HG02943 (cell line): ENCODE measurements at regions not wholly inside any gene's neighbourhood (a gene's known extent, or its start where the extent isn't known, plus 50 kb on each side); places are given as distances from the start of the nearest gene placed in this dataset.
"Not testable (repeated sequence)": the region's sequence is repeated elsewhere in the genome, so short reads cannot be mapped to it uniquely, and the experiment has no call there.

Experiments used
- ATAC-seq: cut with Tn5 transposase; IDR thresholded peaks from one replicate; pipeline ENCODE4 v1.9.1; 2021; ENCODE audit warnings: mild to moderate bottlenecking, low read depth, moderate library complexity; ENCODE audit not compliant: unreplicated experiment

DNA sequence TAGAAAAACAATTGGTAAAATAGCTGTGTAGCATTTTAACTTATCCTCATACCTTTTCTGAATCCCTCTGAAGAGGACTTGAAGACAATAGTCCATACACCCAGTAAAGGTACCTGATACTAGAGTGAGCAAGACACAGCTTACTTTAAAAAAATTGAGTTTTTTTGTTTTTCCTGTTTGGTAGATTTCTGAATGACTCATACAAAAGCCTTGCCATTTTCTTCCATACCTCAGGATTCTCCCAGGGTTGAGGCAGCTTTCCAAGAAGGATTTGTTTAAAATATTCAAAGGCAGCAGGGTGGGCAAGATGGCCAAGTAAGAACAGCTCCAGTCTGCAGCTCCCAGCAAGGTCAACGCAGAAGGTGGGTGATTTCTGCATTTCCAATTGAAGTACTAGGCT, 551.0 kb upstream of the LRATD1 start:
- no peak for ATAC-seq

DNA sequence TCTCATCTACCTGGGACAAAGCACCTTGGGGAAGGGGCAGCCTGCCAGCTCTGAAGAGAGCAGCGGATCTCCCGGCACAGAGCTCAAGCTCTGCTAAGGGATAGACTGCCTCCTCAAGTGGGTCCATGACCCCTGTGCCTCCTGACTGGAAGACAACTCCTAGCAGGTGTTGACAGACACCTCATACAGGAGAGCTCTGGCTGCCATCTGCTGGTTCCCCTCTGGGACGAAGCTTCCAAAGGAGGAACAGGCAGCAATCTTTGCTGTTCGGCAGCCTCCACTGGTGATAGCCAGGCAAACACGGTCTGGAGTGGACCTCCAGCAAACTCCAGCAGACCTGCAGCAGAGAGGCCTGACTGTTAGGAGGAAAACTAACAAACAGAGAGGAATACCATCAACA, 549.9 kb upstream of the LRATD1 start:
- ATAC-seq = no peak

DNA sequence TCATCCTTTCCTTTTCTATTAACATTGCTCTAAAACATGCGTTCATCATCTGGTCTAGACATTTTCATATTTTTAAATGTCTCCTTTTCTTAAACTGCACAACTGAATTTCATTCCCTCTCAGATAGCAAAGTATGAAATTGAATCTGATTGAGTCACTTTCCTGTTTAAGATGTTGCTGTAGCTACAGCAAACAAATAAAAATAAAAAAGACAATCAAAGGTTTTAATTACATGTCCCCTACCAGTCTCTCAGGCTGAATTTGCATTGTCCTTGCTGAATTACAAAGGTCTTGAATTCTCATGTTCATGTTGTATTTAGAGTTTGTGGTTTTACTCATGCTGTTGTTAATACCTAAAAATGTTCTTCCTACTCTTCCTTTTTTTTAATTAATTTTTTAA, 537.9 kb upstream of the LRATD1 start:
- no peak for ATAC-seq

DNA sequence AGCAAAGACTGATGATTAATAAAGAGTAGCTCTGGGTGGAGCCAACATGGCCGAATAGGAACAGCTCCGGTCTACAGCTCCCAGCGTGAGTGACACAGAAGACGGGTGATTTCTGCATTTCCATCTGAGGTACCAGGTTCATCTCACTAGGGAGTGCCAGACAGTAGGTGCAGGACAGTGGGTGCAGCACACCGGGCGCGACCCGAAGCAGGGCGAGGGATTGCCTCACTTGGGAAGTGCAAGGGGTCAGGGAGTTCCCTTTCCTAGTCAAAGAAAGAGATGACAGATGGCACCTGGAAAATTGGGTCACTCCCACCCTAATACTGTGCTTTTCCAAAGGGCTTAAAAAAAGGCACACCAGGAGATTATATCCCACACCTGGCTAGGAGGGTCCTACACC, 533.4 kb upstream of the LRATD1 start:
- not testable (repeated sequence) for ATAC-seq

DNA sequence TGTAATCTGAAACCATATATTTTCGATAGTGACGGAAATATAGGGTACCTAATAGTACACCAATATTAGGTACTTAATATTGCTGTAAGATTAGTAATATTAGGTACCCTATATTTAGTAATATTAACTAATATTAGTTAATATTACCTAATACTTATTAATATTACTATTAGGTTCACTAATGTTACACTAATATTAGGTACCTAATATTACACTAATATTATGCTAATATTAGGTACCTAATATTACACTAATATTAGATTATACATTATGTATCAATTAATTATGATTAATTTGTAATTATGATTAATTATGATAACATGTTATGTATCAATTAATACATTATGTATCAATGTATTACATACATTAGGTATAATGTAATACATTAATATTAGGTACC, 518.2 kb upstream of the LRATD1 start:
- ATAC-seq = no peak

DNA sequence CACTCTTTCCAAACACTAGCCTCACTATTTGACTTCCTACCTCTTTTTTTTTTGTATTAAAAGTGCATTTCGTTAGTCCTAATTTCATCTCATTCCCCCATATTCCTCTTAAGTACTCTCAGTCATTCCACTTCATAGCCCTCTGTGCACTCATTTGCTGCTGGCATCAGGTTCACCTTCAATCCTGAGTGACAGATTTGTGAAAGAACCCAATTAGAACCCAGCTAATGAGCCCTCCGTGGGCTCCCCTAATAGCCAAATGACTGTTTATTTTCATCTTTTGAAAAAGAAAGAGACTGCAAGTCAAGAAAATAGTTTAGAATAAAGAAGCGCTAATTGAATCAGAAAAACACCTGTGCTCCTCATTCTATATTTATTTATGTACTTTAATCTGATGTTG, 512.1 kb upstream of the LRATD1 start:
- ATAC-seq = no peak

DNA sequence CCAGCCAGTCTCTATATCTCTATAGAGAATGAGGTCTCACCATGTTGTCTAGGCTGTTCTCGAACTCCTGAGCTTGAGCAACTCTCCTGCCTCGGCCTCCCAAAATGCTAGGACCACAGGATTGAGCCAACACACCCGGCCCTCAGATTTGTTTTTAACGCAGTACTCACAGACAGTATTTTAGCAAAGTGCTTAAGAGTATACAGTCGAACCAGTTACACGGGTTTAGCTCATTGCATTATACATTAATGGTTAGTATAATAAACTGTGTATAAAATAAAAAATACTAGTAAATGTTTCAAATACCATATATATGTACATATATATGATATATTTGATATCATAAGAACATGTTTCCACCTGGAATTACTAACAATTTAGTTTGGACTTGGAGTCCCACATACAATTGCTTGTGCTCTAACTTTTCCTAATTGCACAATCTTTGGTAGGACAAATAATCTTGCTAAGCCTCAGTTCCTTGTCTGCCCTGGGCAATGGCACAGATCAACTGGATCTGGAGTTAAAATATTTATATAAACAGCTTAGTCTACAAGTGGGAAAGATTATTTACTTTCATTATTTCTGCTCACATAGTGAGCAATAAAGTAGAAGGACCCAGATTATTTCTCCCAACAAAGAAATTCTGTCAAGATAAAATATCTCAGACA, 508.9 kb upstream of the LRATD1 start:
- ATAC-seq = no peak

DNA sequence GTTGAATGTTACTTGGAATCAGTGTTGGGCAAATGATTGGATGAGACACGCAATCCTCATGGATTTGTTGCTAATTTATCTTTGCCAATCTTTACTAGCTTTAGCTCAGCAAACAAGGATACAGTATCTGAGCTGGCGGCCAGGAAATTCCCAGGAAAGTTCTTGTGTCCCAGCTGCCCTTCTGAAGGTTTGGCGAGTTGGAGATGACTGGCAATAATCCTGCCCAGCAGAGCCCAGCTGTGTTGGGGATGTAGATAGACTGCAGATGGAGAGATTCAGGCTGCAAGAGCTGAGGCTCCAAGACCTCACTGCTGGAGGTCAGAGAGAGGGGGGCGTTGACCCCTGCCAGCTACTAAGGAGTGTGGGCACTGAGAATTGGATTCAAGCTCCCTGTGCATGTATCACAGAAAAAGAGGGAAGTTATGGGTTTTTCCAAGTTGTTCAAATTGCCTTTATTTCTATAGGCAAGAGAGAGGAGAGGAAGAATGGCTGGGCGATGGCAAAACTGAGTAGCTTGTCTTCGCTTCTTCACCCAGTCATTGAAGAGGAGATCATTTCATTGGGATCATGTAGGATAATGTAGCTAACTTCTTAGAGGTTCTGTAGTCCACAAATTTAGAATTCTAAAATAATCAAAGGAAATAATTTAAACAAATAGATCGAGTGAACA, 506.8 kb upstream of the LRATD1 start:
- ATAC-seq = no peak

DNA sequence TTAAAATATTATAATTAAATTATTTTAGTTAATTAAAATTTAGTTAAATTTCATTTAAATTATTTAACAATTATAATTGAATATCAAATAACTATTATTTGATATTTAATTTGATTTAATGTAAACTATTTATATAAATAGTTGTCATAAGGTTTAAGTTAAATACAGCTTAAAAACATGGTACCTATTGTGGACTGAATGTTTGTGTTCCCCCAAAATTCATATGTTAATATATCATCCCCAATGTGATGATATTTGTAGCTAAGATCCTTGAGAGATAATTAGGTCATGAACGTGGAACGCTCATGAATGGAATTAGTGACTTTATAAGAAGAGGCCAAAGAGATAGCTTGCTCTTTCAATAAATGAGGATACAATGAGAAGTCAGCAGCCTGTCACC, 505.7 kb upstream of the LRATD1 start:
- ATAC-seq = no peak

DNA sequence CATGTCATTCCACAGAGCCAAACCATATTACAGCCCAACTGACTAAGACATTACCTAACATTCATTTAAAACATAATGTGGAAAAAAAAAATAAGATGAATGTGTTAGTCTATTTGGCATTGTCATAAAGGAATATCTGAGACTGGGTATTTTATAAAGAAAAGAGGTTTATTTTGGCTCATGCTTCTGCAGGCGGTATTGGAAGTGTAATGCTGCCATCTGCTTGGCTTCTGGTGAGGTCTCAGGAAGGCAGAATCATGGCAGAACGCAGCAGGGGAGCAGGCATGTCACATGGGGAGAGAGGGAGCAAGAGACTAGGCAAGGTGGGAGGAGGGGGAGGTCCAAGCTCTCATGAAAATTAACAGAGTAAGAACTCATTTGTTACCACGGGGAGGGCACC, 504.8 kb upstream of the LRATD1 start:
- no peak for ATAC-seq

DNA sequence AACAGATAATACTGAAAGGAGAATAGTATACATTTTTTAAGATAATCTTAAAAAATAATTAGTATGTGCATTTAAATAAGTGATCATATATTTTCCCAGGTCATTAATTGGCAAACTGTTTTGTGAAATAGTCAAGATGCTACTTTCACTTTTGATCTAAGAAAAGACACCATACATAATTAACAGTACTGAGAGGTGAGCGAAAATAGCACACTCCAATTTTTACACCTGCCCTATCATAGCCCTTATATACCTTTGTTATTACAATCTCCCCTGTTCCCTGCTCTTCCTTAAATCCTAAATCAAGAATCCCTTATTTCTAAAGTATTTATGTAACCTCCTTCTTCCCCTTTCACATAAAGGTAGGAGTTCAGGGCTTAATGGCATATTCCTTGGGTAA, 500.1 kb upstream of the LRATD1 start:
- no peak for ATAC-seq

DNA sequence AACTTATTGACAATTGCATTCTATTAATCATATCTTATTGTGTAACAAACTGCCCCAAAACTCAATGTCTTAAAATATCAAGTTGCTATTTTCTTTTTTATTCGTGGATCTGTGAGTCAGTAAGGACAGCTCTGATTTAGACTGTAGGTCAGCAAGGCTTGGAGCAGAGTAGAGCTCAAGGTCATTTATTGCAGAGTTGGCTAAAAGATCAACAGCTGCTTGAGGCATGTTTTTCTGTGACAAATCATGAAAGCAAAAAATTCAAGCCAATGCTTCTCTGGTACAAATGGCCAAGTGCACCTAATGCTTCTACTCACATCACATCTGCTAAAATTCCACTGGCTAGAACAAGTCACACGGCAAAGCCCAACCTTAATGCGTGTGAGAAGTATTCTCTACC, 497.7 kb upstream of the LRATD1 start:
- no peak for ATAC-seq

DNA sequence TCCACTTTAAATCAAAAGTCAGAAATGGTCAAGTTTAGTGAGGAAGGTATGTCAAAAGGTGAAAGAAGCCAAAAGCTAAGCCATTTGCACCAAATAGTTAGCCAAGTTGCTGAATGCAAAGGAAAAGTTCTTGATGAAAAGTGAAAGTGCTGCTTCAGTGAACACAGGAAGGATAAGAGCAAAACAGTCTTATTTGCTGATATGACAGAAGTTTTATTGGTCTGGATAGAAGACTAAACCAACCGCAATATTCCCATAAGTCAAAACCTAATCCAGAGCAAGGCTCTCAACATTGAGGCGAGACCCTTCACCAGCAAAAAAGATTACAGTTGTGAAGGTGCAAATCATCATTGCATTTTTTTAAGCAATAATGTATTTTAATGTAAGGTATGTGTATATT, 496.5 kb upstream of the LRATD1 start:
- ATAC-seq = no peak

DNA sequence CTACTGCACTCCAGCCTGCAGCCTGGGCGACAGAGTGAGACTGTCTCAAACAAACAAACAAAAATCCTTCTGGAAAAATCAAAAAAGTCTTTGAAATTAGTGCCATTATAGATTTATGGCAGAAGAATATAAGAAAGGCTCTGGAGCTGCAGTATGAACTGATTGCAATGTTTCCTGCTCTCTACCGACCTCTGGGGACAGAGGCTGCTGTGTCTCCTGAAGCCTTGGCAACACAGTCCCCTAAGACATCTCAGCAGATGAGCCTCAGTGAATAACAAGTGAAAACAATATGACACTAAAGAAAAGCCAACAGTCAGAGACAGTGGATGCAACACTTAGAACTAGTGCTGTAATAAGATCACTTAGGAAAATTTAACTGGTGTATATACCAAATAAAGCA, 494.9 kb upstream of the LRATD1 start:
- no peak for ATAC-seq

DNA sequence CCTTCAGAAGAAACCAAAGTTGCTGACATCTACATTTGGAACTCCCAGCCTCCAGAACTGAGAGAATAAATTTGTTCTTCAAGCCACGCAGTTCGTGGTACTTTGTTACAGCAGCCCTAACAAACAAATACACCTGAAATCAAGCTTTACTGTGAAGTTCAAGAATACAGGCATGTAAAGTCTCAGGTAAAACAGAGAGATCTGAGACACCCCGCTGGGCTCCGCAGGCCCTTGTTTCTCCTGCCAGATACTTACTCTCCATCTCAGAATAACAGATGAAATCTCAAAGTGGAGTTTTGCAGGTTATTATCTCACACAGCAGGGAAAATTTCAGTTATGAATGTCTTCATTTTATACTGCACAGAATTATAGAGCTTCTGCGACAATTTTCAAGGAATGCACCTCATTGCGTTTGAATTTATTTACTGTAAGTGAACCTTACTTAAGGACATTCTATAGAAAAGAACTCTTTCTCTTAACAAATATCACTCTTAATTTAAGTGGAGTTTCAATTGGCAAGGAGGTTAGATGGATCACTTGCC, 492.4 kb upstream of the LRATD1 start:
- no peak for ATAC-seq

DNA sequence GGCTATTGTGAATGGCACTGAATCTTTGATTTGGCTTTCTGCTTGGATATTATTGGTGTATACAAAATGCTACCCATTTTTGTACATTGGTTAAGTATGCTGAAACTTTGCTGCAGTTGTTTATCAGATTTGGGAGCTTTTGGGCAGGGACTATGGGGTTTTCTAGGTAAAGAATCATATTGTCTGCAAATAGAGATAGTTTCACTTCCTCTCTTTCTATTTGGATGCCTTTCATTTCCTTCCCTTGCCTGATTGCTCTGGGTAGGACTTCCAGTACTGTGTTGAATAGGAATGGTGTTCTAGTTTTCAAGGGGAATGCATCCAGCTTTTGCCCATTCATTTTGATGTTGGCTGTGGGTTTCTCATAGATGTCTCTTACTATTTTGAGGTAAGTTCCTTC, 489.1 kb upstream of the LRATD1 start:
- no peak for ATAC-seq

DNA sequence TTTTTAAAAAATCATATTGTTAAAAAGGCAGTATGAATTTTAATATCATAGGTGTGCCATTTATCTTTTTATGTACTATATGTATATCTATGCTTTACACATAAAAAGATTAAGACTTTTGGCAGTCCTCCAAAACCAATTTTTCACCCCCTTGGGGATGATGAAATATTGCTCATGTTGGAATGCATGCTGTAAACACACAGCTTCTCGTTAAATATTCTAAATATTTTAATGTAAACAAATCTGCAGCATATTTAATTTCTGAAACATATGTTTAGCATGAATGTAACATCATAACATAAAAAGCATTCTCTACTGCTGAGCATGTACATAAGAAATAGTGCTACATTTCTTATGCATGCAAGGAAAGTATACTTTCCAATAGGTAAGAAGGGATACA, 484.3 kb upstream of the LRATD1 start:
- no peak for ATAC-seq

DNA sequence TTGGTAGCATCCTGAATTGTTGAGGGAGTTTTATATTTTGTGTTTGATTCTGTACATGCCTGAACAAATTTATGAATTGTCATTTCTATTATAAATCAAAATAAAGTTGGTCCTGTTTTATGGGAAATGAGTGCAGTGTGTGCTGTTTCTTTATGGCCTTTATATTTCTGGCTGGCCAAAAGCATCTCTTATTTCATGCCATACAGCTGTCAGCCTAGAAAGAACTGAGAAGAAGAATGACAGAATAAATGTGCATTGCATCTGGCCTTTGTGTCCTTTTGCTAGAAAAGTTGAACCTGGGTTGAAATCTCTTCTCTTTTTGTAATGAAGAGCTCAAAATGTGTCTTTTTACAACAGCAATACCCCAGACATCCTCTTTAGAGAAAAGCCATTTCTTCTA, 474.7 kb upstream of the LRATD1 start:
- ATAC-seq = no peak

DNA sequence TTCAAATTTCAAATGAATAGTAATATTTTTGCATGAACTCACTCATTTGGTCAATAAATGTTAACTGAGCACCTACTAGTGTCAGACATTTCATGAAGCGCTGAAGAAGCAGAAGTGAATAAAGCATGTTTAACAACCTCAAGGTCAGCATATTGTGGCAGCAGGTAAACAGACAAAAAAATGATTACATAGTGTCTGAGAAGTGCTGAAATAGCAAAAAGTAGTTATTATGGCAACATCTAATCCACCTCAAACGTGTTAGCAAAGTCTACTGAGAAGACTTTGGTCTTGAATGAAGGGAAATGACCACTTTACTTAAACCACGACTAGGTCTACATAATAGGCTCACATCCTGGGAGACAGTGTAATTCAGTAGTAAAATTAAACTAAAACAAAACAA, 452.2 kb upstream of the LRATD1 start:
- ATAC-seq = no peak

DNA sequence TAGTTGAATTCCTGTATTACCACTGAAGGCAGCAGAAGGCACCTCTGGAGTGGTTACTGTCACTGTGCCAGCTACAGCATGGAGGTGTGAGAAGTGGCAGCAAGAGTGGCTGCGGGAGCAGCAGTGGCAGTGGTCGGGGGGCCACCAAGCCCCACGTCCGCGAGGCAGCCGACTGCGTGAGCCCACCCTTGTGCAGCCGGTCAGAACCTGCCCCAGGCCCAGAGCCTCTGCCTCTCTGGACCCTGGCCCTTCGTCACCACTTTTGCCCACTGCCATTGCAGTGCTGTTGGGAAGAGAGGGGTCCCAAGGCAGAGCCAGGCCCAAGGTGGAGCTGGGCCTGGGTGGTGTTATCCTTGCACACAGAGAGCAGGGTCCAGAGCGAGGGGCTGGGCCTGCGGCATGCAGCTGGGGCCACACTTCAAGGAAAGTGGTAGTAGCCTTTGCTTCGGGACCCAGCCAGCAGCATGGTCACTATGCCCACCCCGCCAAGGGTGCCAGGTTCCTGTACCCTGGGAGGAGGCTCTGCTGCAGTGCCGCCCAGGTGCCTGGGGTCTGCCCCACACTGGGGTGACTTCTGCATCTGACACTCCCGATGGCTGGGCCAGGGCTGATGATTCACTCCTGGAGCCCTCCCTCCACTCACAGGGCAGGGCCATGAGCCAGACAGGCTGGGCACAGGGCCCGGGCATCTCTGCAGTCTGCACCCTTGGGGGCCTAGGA, 450.1 kb upstream of the LRATD1 start:
- no peak for ATAC-seq

DNA sequence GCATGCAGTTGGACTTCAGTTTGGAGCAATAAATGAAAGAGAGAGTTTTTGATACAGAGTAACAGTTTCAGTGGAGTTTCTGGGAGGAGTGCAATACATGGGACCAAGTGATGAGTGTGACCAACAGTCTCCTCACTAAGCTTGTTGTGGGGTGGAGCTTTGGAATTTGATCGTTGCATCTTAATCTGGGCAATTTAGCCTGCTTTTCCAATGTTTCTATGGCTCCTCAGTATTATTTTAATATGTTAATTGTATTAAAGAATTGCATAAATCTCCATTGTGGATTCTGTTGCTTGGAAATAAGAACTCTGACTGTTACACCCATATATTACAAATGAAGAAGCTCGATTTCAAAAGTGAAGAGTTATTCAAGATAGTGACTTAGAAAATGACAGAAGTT, 446.6 kb upstream of the LRATD1 start:
- no peak for ATAC-seq

DNA sequence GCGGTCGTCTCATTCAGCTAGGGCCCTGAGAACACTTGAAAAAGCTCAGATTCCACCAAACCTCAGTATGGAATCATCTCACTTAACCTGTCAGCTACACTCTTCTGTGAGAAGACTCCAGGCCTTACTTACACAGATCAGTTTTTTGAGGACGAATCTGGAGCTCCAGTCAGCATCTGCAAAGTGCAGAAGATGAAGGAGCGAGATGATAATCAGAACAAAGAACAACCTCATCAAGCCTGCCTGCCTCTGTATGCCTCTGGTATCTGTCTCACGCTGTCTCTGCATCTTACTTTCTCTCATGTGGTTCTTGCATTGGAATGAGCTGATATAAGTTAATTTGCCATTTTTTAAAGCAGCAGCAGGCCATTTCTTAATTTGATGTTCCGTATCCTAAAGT, 444.1 kb upstream of the LRATD1 start:
- ATAC-seq = no peak
